ENCODE measurements at regions not wholly inside any gene's neighbourhood (a gene's known extent, or its start where the extent isn't known, plus 50 kb on each side); places are given as distances from the start of the nearest gene placed in this dataset.

DNA sequence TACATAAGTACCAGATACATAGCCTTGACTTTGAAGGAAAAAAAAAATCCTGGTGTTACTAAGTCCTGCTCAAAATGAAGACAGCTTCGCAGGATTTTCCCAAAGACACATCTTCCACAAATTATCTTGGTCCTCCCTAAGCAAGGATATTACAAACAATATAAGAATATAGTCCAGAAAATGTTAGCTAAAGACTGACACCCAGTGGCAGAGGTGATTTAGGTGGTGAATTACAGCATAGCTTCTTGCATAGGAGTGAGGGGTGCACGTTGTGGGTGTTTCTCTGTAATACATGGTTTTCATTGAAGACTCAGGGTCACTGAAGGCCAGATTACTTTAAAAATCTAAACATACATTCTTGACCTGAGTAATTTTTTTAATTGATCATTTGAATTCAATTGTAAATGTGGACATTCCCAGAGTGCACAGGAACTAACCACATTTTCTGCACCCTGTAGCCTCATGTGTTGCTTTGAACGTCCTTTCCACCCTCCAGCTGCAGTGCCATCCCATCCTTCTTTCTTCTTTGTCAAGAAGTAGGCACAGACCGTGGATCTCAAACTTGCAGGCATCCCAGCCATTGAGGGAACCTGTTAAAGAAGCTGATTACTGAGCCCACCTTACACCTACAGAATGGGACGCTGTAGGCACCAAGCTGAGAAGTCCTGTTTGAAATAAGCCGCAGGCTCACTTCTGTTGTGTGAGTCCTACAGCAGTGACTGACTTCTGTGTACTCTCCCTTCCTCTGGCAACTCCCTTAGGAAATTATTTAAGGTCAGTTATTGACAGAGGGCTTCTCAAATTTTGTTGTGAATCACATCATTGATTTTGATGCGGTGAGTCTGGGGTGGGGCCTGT is 102.6 kb downstream of the PERP start (continued):
- TF ChIP-seq MXI1 (IDR thresholded peaks at IDR 0.05; ENCODE audit: borderline replicate concordance, low read depth, low read length) (no peak), ZNF747 (CRISPR knock-in tag; IDR thresholded peaks at IDR 0.05; ENCODE audit: borderline replicate concordance) (no peak), TEAD3 (CRISPR knock-in tag; optimal IDR thresholded peaks at IDR 0.05; ENCODE audit: borderline replicate concordance) (no peak), STAG1 (CRISPR knock-in tag; IDR thresholded peaks at IDR 0.05) (peak; percentile 72)

GRCh38 chr6:138005846-138006245 is 101.4 kb downstream of the PERP start:
- Histone ChIP-seq H3K36me3 (replicated peaks in 1 of 2; ENCODE audit: control insufficient read depth in 1 of 2, insufficient read depth in 2 of 2, low read length in 2 of 2) (no peaks in the 10 kb centered on the region), H3K27me3 (ENCODE audit: control insufficient read depth in 1 of 2, insufficient read depth in 2 of 2, low read length in 2 of 2) (no peaks in the 10 kb centered on the region), H4K20me1 (ENCODE audit: insufficient read depth, low read length) (no peaks in the 10 kb centered on the region), H3K4me2 (ENCODE audit: low read depth, low read length) (no peak overlapping the region), H3K79me2 (ENCODE audit: insufficient read depth, low read length) (no peaks in the 10 kb centered on the region), H3K4me1 (ENCODE audit: insufficient read depth, low read length) (peaks cover 15% of the 10 kb centered on the region), H3K9ac (ENCODE audit: insufficient read depth, low read depth, low read length) (no peak overlapping the region), H3K9me3 (ENCODE audit: low read length) (no peaks in the 10 kb centered on the region), H3K27ac (ENCODE audit: extremely low read length, insufficient read depth, low read length) (no peak overlapping the region), H3K4me3 (replicated peaks in 1 of 3; ENCODE audit: insufficient read depth in 1 of 3, low read depth in 2 of 3, low read length in 3 of 3) (no peak overlapping the region), H2AFZ (ENCODE audit: low read length) (no peak overlapping the region)
- CTCF ChIA-PET (ENCODE audit: low intra/inter-chr PET ratio, low total read pairs) = interaction anchor here (8.8 kb wide), 1 partner anchor 103 kb away, joined by 182 read pairs; the partner anchor contains the start of gene PERP
- WGBS (ENCODE audit: low lambda C conversion rate) = 45% methylated on average over 5 of the region's 5 CpGs
- in situ Hi-C loops (cut with HindIII; ENCODE audit: extremely low pct_ligation_motif_present, low pct_unique_long_range_greater_than_20kb) (no loop called here), intact Hi-C loops (cut with micrococcal nuclease; ENCODE audit: unreplicated experiment) (no loop called here)
- DNase-seq (ENCODE audit: low spot score) = no peak
- POLR2A ChIA-PET = interaction anchor here (1.8 kb wide), 1 partner anchor 100 kb away, joined by 9 read pairs; no protein-coding TSS in a partner anchor
- FAIRE-seq = no peak
- no peak for ATAC-seq
- BruUV-seq (replicated peaks) = no TSS peak
- TF ChIP-seq ZNF441 (CRISPR knock-in tag; IDR thresholded peaks at IDR 0.05; ENCODE audit: borderline replicate concordance) (no peak), ZNF616 (CRISPR knock-in tag; IDR thresholded peaks at IDR 0.05; ENCODE audit: low read depth) (no peak), RELA (CRISPR knock-in tag; IDR thresholded peaks at IDR 0.05) (no peak), ZNF337 (CRISPR knock-in tag; IDR thresholded peaks at IDR 0.05; ENCODE audit: borderline replicate concordance, low read depth) (no peak), MEIS1 (CRISPR knock-in tag; IDR thresholded peaks at IDR 0.05; ENCODE audit: borderline replicate concordance) (no peak), PAX8 (CRISPR knock-in tag; IDR thresholded peaks at IDR 0.05; ENCODE audit: borderline replicate concordance) (no peak), RFXANK (CRISPR knock-in tag; IDR thresholded peaks at IDR 0.05) (no peak), MLLT10 (CRISPR knock-in tag; IDR thresholded peaks at IDR 0.05) (no peak), NAIF1 (CRISPR knock-in tag; IDR thresholded peaks at IDR 0.05; ENCODE audit: borderline replicate concordance) (no peak), RERE (CRISPR knock-in tag; IDR thresholded peaks at IDR 0.05; ENCODE audit: low read depth) (no peak), HOMEZ (CRISPR knock-in tag; IDR thresholded peaks at IDR 0.05; ENCODE audit: low read depth) (no peak), ZNF775 (CRISPR knock-in tag; IDR thresholded peaks at IDR 0.05; ENCODE audit: borderline replicate concordance) (no peak), GABPB1 (CRISPR knock-in tag; IDR thresholded peaks at IDR 0.05) (no peak)
